Ovary (tissue), 3 donors: ENCODE measurements at regions not wholly inside any gene's neighbourhood (a gene's known extent, or its start where the extent isn't known, plus 50 kb on each side); places are given as distances from the start of the nearest gene placed in this dataset.
A peak's percentile ranks its signal among the peaks of the same experiment; 100 is the strongest.

ENCODE experiments used
- CTCF ChIP-seq, 3 donors: fragments of 450-650 bp in 2 of 3; fragments of 200-600 bp in 1 of 3; IDR thresholded peaks; one replicate each; pipeline versions ENCODE4 v1.5.1 to v1.8.0; 2016 to 2022; ENCODE audit warnings: antibody characterized with exemption in 3 of 3, mild to moderate bottlenecking in 1 of 3
- POLR2A ChIP-seq: fragments of 450-650 bp; IDR thresholded peaks from one replicate; pipeline ENCODE4 v1.6.1; 2017; ENCODE audit warnings: antibody characterized with exemption, mild to moderate bottlenecking, moderate library complexity
- donor health status: DM: no; HTN: no; CAD: no.

- peak in 1 of 3 donors; percentile 70 for TF ChIP-seq CTCF (IDR thresholded peaks at IDR 0.05)
- no peak for TF ChIP-seq POLR2A
Observed at GRCh38 chr22:22061085-22062077, 78.8 kb upstream of the TOP3B start.
